ENCODE measurements at regions not wholly inside any gene's neighbourhood (a gene's known extent, or its start where the extent isn't known, plus 50 kb on each side); places are given as distances from the start of the nearest gene placed in this dataset.

- no peak for DNase-seq (ENCODE audit: low read depth)
Measured at GRCh38 chr20:39627765-39628164, 665.6 kb downstream of the DHX35 start.

DNA sequence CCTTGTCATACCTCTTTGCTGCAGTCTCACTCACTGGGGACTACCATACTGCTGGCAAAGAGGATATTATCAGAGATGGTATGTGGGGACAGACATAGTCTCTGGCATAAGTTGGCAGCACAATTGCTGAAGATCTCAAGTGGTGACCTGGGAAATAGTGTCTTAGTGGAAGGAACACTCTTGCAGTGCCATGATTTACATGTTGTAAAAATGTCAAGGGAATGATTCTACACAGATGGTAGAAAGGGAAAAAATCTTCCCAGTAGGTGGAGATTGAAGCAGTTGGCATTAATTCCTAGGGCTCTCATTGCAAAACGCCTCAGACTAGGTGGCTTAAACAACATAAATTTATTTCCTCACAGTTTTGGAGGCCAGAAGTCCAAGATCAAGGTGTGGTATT is 662.2 kb downstream of the DHX35 start:
- DNase-seq (ENCODE audit: low read depth) = no peak

DNA sequence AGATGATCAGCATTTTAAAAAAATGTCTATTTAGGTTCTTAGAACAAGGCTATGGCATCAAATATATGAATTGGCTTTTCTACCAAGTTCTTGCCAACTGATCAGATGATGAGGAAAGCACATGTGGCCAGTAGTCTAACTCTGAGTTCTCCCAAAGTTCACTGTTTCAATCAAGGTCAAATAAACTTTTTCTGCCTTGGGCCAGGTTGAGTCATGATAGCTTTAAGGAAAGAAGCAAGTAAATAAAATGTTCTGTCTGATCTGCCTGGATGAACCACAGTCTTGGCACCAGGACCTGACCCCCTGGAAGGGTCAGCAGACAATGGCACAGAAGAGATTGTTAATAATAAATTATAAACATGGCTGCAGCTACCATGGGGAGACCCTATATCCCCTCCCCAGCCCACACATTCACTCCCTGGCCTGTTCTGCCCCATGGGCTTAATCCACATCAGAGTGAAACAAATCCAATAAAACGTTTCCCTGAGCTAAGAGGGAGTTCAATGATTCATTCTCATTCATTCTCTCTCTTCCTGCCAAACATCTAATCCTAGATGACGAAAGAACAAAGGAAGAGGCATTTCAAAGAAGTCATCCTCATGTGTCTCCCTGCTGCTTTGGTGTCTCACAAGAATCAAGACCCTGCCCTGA is 661.6 kb downstream of the DHX35 start:
- no peak for DNase-seq (ENCODE audit: low read depth)

- DNase-seq (ENCODE audit: low read depth) = no peak
Measured at GRCh38 chr20:39619271-39619785, 657.2 kb downstream of the DHX35 start.

- DNase-seq (ENCODE audit: low read depth) = no peak
Measured at GRCh38 chr20:39611901-39612300, 649.8 kb downstream of the DHX35 start.

DNA sequence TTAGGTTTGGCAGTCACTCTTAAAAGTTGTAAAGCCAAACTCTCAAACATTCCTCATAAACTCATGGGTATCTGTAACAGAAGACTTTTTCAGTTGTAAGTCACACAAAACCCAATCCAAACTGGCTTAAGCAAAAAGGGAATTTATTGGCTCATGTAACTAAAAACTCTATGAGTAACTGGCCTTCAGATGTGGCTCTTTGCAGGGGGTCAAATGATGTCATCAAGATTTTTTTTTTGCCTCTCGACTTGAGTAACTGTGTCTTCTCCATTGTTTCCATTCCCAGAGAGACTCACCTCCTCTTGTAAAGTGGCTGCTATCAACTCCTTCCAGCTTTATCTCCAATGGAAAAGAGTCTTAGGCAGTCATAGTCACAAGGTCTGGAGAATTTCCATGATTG is 645.0 kb downstream of the DHX35 start:
- DNase-seq (ENCODE audit: low read depth) = no peak

GRCh38 chr20:39605908-39606307 is 643.8 kb downstream of the DHX35 start:
- no peak for DNase-seq (ENCODE audit: low read depth)

- DNase-seq (ENCODE audit: low read depth) = no peak
Measured at GRCh38 chr20:39605361-39605760, 643.2 kb downstream of the DHX35 start.

- no peak for DNase-seq (ENCODE audit: low read depth)
Measured at GRCh38 chr20:39603219-39603618, 641.1 kb downstream of the DHX35 start.

DNA sequence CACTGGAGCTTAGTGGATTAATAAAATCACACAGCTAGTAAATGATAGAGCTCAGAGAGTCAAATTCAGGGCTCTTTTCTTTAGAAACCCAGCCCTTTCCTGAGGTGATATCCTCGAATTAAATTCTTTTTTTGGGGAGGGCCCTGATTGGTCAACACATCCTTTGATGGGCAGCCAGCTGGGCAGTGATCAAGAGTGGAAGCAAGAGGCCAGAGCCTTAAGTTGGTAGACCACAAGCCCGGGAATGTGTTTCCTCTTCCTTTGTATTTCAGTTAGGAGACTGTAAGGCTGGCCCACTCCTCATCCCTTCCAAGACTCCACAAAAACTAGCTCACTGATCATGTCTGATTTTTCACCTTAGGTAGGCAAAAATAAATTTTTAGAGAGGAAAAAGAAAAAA is 640.5 kb downstream of the DHX35 start:
- no peak for DNase-seq (ENCODE audit: low read depth)

- DNase-seq (ENCODE audit: low read depth) = no peak
Measured at GRCh38 chr20:39600871-39601270, 638.7 kb downstream of the DHX35 start.

DNA sequence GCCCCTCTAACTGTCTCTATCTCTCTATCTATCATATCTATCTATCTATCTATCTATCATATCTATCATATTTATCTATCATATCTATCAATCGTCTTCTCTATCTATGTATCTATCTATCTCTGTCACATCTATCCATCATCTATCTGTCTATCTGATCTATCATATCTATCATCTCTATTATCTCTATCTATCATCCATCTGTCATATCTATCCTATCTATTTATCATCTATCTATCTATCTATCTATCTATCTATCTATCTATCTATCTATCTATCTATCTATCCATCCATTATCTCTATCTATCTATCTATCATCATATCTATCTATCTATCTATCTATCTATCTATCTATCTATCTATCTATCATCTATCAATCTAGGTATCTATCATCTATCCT is 638.0 kb downstream of the DHX35 start:
- no peak for DNase-seq (ENCODE audit: low read depth)

DNA sequence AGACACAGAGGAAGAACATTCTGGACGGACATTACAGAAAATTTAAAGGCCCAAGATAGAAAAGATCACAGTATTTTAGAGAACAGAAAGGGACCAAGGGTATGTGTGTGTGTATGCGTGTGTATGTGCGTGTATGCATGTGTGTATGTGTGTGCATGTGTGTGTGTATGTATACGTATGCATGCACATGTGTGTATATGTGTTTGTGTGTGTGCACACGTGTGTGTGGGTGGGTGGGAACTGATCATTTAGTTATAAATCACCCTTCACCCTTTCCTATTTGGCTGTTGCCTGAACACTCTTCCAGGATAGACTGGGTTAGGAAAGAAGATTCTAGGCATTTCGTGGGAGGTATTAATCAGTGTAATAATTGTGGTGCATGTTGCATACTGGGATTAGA is 634.4 kb downstream of the DHX35 start:
- no peak for DNase-seq (ENCODE audit: low read depth)

DNA sequence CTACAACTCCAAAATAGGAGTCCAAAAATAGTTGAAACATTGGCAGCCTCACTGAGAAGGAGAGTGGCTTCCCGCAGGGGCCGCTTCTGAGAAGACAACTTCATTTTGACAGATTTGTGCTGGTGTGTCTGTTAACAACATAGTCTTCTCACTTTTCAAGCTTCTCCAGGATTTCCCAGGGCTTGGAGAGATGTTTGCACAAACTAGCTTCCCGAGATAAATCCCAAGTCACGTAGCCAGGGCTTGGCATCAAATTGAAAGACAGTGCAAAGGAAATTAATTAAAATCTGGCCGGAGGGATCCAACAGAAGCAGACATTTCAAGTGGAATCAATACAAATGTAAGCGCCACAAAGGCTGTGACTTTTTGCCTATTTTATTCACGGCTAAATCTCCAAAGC is 630.2 kb downstream of the DHX35 start:
- no peak for DNase-seq (ENCODE audit: low read depth)

- no peak for DNase-seq (ENCODE audit: low read depth)
Measured at GRCh38 chr20:39588148-39588757, 626.1 kb downstream of the DHX35 start.

- DNase-seq (ENCODE audit: low read depth) = no peak
Measured at GRCh38 chr20:39581034-39581433, 618.9 kb downstream of the DHX35 start.

GRCh38 chr20:39576771-39577170 is 614.6 kb downstream of the DHX35 start:
- no peak for DNase-seq (ENCODE audit: low read depth)

DNA sequence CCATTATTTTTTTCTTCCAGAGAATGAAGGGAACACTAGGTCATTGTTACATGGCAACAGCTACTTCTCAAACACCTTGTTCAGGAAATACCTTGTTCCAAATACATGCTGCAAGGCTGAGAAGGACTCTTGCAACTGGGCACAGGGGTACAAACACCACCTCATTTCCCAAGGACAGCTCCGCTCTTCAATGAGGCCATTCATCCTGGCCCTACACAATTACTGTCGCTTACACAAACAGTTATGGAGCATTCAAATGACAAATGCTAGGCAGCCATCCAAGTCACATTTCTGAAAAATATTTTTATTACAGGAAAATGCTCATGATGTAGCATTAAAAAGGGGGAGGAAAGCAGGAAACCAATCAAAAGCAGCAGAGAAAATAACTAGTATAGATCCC is 611.9 kb downstream of the DHX35 start:
- no peak for DNase-seq (ENCODE audit: low read depth)

- DNase-seq (ENCODE audit: low read depth) = no peak
Measured at GRCh38 chr20:39571171-39571570, 609.0 kb downstream of the DHX35 start.

DNA sequence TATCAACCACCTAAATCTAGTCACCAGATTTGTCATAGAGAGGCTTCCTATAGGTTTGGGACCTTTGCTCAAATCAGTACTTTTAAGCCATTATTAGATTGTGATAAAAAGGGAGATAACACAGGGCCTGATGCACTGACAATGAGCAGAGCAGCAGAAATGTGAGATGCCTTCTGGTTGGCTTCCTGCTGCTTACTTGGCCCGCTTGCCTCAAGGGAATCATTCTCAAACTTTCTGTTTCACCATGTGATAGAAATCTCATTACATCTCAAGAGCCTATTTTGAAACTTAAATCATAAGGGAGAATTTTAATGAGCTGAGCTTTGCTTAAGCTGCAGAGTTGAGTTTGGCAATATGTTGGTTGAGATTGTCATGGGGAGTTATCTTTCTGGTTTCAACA is 606.0 kb downstream of the DHX35 start:
- no peak for DNase-seq (ENCODE audit: low read depth)

DNA sequence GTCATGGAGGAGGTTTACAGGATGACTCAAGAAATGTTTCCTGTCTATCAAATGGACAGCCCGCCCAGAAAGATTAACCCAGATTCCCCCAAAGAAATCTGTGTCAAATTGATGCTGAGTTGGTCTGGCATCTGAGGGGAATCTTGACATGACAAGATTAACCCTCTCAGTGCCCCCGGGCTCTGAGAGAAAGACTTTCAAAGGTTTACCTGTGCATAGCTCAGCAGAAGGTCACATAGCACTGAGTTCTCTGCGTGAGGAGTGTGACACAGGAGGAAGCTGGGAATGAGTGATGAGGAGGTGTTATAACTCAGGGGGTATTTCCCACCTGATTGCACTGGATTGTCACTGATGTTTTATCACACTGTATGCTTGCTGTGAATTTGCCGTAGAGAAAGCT is 601.2 kb downstream of the DHX35 start:
- no peak for DNase-seq (ENCODE audit: low read depth)

DNA sequence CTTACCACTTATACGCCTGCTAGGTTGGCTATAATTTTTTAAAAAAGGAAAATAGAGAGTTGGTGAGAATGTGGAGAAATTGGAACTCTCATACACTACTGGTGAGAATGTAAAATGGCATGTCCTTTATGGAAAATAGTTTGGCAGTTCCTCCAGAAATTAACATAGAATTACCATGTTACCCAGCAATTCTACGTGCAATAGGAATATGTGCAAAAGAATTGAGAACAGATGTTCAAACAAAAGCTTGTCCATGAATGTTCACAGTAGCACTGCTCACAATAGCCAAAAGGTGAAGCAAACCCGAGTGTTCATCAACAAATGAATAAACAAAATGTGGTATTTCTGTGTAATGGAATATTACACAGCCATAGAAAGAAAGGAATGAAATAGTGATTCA is 592.2 kb downstream of the DHX35 start:
- DNase-seq (ENCODE audit: low read depth) = no peak

DNA sequence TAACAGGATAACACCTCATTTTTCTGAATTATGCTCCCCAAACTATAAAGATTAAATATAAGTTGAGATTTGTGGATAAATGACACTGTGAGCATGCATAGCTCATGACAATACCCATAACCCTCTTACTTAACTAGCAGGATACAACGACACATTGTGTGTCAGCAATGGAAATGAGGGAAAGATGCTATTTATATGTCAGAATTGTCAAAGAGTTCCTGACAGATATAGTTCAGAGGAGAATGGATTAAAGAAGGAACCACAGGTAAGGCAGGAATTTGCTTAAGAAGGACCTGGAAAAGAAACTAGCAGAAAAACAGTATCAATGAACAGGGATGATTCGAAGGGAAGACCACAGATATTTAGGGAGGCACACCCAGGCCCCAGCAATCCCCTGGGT is 591.0 kb downstream of the DHX35 start:
- no peak for DNase-seq (ENCODE audit: low read depth)

DNA sequence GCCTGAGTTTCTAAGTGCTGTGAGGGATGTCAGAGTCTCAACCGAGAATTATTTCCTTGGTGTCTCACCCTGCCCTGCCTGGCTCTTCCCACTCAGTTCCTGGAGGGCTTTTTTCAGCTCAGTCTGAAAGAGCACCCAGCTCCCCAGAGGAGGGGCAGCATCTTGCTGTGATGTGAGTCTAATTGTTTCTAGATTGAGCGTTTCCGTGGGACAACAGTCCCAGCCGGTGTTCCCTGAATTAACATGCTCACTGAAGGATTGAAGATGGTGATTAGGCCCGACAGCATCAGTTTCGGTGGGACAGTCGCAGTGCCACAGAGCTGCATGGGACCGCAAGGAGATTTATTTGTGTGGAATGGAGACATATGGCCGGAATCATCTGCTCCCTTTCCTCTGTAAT is 587.6 kb downstream of the DHX35 start:
- DNase-seq (ENCODE audit: low read depth) = no peak

All from GM04504 (cell line).